ENCODE measurements at regions not wholly inside any gene's neighbourhood (a gene's known extent, or its start where the extent isn't known, plus 50 kb on each side); places are given as distances from the start of the nearest gene placed in this dataset.

DNA sequence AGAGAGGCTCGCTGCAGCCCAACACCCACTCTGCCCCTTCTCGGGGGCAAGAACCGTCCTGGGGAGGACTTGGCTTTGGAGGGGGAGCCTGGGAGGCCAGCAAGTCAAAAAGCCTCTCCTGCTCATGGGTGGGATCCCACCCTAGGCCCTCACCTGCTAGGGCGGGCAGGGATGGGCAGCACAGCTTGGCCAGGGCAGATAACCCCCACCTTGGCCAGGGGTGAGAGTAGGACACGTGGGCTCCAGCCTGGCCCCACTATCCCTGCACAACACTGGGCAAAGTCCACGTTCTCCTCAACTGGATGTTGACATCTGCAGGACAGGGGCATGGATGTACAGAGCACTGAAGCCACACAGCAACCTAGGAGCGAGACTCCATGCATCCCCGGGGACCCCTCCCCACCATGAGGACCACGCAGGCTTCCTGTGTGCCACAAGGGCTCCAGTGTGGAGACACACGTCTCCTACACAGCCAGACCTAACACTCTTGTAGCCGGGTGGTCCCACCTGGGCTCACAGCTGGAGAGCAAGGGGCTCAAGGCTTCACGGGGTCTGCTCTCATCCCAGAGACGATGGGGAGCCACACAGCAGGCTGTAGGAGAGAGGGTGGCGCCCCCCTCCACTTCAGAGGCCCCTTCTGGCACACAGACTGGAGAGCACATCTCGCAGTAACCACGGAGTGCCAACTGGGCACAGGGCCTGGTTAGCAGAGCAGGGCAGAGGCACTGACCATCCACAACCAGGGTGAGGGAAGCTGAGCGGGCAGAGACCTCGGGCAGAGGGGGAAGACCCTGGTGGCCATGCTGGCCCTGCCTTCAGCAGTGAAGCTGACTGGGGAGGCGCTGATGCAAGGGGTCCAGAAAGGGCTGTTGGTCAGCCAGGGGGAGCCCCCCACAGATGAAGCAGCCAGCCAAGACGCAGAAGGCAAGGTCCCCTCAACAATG, 171.1 kb downstream of the CRYBB2 start:
- Histone ChIP-seq H3K27ac (no peak overlapping the region), H3K4me1 (no peaks in the 10 kb centered on the region), H3K4me3 (no peak overlapping the region), H3K36me3 (ENCODE audit: insufficient read depth in 1 of 2, low read depth in 1 of 2) (no peaks in the 10 kb centered on the region), H3K9me3 (no peaks in the 10 kb centered on the region), H3K27me3 (ENCODE audit: insufficient read depth in 3 of 3, low read length in 2 of 3) (no peaks in the 10 kb centered on the region)
- TF ChIP-seq CTCF (IDR thresholded peaks at IDR 0.05), result no peak
- ATAC-seq, result no peak
- WGBS, 3 donors, result 70 to 74% (median 73%) methylated on average over 19 to 20 of the region's 20 CpGs
- DNase-seq, result peak in 1 of 2 donors; percentile 46
- intact Hi-C loops (cut with DNase I), result no loop called here

DNA sequence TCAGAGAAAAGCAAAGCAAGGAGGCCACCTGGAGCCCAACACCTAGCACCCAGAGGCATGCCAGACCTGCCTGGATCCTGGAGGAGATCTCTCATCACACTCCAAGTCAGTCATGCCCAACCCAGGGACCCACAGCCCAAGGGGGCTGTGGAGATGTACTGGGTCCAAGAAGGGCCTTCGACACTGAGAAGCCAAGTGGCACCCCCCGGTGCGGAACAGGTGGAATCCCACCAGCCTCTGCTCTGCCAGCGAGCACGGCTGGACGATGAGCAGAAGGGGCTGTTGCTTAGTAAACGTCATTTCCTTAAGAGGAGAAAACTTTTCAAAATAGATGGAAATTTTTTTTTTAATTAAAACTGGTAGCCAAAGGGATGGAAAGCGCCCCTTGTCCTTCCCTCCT, 171.9 kb upstream of the GRK3 start:
- 76 to 92% (median 92%) methylated on average over 8 of the region's 8 CpGs for WGBS, 3 donors
- H3K27me3 ChIP-seq (ENCODE audit: insufficient read depth in 3 of 3, low read length in 2 of 3), result no peaks in the 10 kb centered on the region
- no peaks in the 10 kb centered on the region for H3K4me1 ChIP-seq
- intact Hi-C loops (cut with DNase I), result no loop called here
- no peak overlapping the region for H3K27ac ChIP-seq
- peak in 1 of 2 donors; percentile 31 for DNase-seq
- no peaks in the 10 kb centered on the region for H3K36me3 ChIP-seq (ENCODE audit: insufficient read depth in 1 of 2, low read depth in 1 of 2)
- H3K4me3 ChIP-seq, result no peak overlapping the region
- no peaks in the 10 kb centered on the region for H3K9me3 ChIP-seq
- no peak for TF ChIP-seq CTCF (IDR thresholded peaks at IDR 0.05)
- ATAC-seq, result no peak

DNA sequence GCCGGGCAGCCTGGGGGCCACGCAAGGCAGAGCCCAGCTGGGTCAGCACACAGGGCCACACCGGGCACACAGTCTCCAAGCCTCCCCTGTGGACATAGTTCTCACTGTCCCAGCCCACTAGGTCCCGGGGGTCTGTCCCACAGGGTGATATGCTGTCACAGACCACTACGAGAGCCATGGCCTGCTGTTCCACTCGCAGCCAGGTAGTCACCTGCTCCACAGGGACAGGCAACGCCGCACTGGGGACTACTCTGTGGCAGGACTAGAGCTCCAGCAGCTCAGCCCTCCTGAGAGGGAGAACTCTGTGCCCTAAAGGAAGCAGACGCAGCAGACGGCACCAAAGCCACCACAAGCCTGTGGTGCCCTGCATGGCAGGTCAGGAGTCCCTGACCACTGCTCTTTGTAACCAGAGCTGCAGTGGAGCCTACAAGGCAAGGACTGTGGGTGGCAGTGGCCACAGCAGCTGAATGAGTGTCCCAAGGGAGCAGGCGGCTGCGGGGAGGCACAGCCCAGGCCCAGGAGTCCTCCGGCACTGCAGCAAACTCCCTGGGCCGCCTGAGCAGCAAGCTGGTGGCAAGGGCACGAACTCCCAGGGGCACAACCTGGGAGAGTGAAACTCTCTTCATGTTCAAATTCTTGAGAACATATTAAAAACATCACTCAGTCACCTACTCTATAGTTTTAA, 171.2 kb upstream of the GRK3 start:
- intact Hi-C loops (cut with DNase I), result no loop called here
- WGBS, 3 donors, result 86 to 94% (median 93%) methylated on average over 15 of the region's 15 CpGs
- ATAC-seq, result no peak
- Histone ChIP-seq H3K27me3 (ENCODE audit: insufficient read depth in 3 of 3, low read length in 2 of 3) (no peaks in the 10 kb centered on the region), H3K36me3 (ENCODE audit: insufficient read depth in 1 of 2, low read depth in 1 of 2) (no peaks in the 10 kb centered on the region), H3K27ac (no peak overlapping the region), H3K4me1 (no peaks in the 10 kb centered on the region), H3K4me3 (no peak overlapping the region), H3K9me3 (no peaks in the 10 kb centered on the region)
- no peak for TF ChIP-seq CTCF (IDR thresholded peaks at IDR 0.05)
- peak in 1 of 2 donors; percentile 34 for DNase-seq

GRCh38 chr22:25395468-25395867, 169.0 kb upstream of the GRK3 start:
- Histone ChIP-seq H3K36me3 (ENCODE audit: insufficient read depth in 1 of 2, low read depth in 1 of 2) (no peaks in the 10 kb centered on the region), H3K27ac (no peak overlapping the region), H3K4me3 (no peak overlapping the region), H3K4me1 (peaks cover 5% of the 10 kb centered on the region), H3K9me3 (no peaks in the 10 kb centered on the region), H3K27me3 (ENCODE audit: insufficient read depth in 3 of 3, low read length in 2 of 3) (no peaks in the 10 kb centered on the region)
- TF ChIP-seq CTCF (IDR thresholded peaks at IDR 0.05), result no peak
- 42 to 63% (median 53%) methylated on average over 8 of the region's 8 CpGs for WGBS, 3 donors
- intact Hi-C loops (cut with DNase I), result no loop called here
- DNase-seq, result peak in 1 of 2 donors; percentile 35
- ATAC-seq, result peak in 3 of 4 donors; percentile 49 to 54 (median 54)
